ENCODE measurements at regions not wholly inside any gene's neighbourhood (a gene's known extent, or its start where the extent isn't known, plus 50 kb on each side); places are given as distances from the start of the nearest gene placed in this dataset.

GRCh38 chr12:111034886-111035577, 114.7 kb upstream of the MYL2 start:
- Histone ChIP-seq H3K27ac (ENCODE audit: extremely low read depth, low read depth, low read length) (peak overlapping the region; percentile 77; the same call in 1 of the 2 replicates), H3K9me3 (ENCODE audit: control insufficient read depth, insufficient read depth, low read depth, low read length) (no peaks in the 10 kb centered on the region), H3K4me1 (ENCODE audit: control insufficient read depth, insufficient read depth, low read length) (peaks cover 12% of the 10 kb centered on the region), H3K4me3 (ENCODE audit: low read depth, low read length) (peak overlapping the region; percentile 57), H3K36me3 (ENCODE audit: control insufficient read depth in 2 of 2, insufficient read depth in 1 of 2, low read length in 2 of 2) (no peaks in the 10 kb centered on the region)
- ChIA-PET POLR2A (interaction anchor here (0.7 kb wide), 1 partner anchor 987 kb away, joined by 4 read pairs; no protein-coding TSS in a partner anchor), CTCF (interaction anchor here (0.6 to 0.7 kb wide), 3 partner anchors 11 to 36 kb away, joined by 3 read pairs; no protein-coding TSS in a partner anchor)
- TF ChIP-seq ZNF155 (tag by site-specific recombination; IDR thresholded peaks at IDR 0.05) (no peak), PRDM1 (tag by site-specific recombination; IDR thresholded peaks at IDR 0.05) (peak; percentile 67; the same call in 1 of the 2 replicates), GLI4 (tag by site-specific recombination; IDR thresholded peaks at IDR 0.05) (no peak), ZNF398 (tag by site-specific recombination; IDR thresholded peaks at IDR 0.05) (no peak), ZNF121 (tag by site-specific recombination; IDR thresholded peaks at IDR 0.05) (no peak), KLF1 (tag by site-specific recombination; IDR thresholded peaks at IDR 0.05) (no peak), REPIN1 (tag by site-specific recombination; IDR thresholded peaks at IDR 0.05; ENCODE audit: low read depth) (no peak), ZNF280D (tag by site-specific recombination; IDR thresholded peaks at IDR 0.05) (no peak), GLI2 (tag by site-specific recombination; IDR thresholded peaks at IDR 0.05; ENCODE audit: borderline replicate concordance, low read depth) (no peak), ZNF76 (tag by site-specific recombination; IDR thresholded peaks at IDR 0.05; ENCODE audit: borderline replicate concordance, low read depth) (peak; percentile 66; the same call in 1 of the 2 replicates), ZNF692 (tag by site-specific recombination; IDR thresholded peaks at IDR 0.05) (peak; percentile 91), ZNF324 (tag by site-specific recombination; IDR thresholded peaks at IDR 0.05) (no peak), ZBTB10 (tag by site-specific recombination; IDR thresholded peaks at IDR 0.05) (peak; percentile 39; the same call in 1 of the 2 replicates), ZNF677 (tag by site-specific recombination; IDR thresholded peaks at IDR 0.05) (no peak), ZNF2 (tag by site-specific recombination; IDR thresholded peaks at IDR 0.05) (0 out of 2 replicates have a peak, but pooled peaks have one; percentile 17), ZNF394 (tag by site-specific recombination; IDR thresholded peaks at IDR 0.05; ENCODE audit: borderline replicate concordance) (peak; percentile 92), ZNF366 (tag by site-specific recombination; conservative IDR thresholded peaks at IDR 0.05) (peak; percentile 69), ZNF791 (tag by site-specific recombination; IDR thresholded peaks at IDR 0.05) (no peak), ZNF621 (tag by site-specific recombination; IDR thresholded peaks at IDR 0.05) (no peak), ZNF37A (tag by site-specific recombination; IDR thresholded peaks at IDR 0.05) (no peak)
- TF ChIP-seq, protein P1, sequence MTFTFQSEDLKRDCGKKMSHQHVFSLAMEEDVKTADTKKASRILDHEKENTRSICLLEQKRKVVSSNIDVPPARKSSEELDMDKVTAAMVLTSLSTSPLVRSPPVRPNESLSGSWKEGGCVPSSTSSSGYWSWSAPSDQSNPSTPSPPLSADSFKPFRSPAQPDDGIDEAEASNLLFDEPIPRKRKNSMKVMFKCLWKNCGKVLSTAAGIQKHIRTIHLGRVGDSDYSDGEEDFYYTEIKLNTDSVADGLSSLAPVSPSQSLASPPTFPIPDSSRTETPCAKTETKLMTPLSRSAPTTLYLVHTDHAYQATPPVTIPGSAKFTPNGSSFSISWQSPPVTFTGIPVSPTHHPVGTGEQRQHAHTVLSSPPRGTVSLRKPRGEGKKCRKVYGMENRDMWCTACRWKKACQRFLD (tag by site-specific recombination; IDR thresholded peaks at IDR 0.05), result no peak
- TF ChIP-seq, protein P2, sequence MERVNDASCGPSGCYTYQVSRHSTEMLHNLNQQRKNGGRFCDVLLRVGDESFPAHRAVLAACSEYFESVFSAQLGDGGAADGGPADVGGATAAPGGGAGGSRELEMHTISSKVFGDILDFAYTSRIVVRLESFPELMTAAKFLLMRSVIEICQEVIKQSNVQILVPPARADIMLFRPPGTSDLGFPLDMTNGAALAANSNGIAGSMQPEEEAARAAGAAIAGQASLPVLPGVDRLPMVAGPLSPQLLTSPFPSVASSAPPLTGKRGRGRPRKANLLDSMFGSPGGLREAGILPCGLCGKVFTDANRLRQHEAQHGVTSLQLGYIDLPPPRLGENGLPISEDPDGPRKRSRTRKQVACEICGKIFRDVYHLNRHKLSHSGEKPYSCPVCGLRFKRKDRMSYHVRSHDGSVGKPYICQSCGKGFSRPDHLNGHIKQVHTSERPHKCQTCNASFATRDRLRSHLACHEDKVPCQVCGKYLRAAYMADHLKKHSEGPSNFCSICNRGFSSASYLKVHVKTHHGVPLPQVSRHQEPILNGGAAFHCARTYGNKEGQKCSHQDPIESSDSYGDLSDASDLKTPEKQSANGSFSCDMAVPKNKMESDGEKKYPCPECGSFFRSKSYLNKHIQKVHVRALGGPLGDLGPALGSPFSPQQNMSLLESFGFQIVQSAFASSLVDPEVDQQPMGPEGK (tag by site-specific recombination; IDR thresholded peaks at IDR 0.05), result no peak; the same call in 1 of the 2 replicates
- TF ChIP-seq, protein P3, sequence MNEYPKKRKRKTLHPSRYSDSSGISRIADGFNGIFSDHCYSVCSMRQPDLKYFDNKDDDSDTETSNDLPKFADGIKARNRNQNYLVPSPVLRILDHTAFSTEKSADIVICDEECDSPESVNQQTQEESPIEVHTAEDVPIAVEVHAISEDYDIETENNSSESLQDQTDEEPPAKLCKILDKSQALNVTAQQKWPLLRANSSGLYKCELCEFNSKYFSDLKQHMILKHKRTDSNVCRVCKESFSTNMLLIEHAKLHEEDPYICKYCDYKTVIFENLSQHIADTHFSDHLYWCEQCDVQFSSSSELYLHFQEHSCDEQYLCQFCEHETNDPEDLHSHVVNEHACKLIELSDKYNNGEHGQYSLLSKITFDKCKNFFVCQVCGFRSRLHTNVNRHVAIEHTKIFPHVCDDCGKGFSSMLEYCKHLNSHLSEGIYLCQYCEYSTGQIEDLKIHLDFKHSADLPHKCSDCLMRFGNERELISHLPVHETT (tag by site-specific recombination; IDR thresholded peaks at IDR 0.05), result no peak

Data from HEK293 (cell line).